VCaP (cell line): ENCODE measurements at regions not wholly inside any gene's neighbourhood (a gene's known extent, or its start where the extent isn't known, plus 50 kb on each side); places are given as distances from the start of the nearest gene placed in this dataset.

Source experiments
- H3K27ac ChIP-seq: fragments of 450-650 bp; 2 replicates; pipeline ENCODE4 v1.5.1; 2017
- TF ChIP-seq, protein P1 (sequence below): fragments of 450-650 bp; conservative IDR thresholded peaks from 2 replicates; pipeline ENCODE4 v1.5.1; 2017; ENCODE audit warnings: mild to moderate bottlenecking, moderate library complexity

DNA sequence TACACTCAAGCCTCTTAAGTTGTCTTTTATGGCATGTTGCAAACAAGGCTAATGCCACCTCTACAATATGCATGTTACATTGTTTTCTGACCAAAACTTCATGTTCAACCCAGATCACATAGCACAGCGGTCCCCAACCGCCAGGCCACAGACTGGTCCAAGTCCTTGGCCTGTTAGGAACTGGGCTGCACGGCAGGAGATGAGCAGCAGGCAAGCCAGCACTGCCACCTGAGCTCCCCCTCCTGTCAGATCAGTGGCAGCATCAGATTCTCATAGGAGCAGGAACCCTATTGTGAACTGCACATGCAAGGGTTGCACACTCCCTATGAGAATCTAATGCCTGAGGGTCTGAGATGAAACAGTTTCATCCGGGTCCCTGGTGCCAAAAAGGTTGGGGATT is 324.8 kb upstream of the CHAC2 start:
- TF ChIP-seq, protein P1, sequence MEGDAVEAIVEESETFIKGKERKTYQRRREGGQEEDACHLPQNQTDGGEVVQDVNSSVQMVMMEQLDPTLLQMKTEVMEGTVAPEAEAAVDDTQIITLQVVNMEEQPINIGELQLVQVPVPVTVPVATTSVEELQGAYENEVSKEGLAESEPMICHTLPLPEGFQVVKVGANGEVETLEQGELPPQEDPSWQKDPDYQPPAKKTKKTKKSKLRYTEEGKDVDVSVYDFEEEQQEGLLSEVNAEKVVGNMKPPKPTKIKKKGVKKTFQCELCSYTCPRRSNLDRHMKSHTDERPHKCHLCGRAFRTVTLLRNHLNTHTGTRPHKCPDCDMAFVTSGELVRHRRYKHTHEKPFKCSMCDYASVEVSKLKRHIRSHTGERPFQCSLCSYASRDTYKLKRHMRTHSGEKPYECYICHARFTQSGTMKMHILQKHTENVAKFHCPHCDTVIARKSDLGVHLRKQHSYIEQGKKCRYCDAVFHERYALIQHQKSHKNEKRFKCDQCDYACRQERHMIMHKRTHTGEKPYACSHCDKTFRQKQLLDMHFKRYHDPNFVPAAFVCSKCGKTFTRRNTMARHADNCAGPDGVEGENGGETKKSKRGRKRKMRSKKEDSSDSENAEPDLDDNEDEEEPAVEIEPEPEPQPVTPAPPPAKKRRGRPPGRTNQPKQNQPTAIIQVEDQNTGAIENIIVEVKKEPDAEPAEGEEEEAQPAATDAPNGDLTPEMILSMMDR: peak; percentile 38
- H3K27ac ChIP-seq: no peak overlapping the region

DNA sequence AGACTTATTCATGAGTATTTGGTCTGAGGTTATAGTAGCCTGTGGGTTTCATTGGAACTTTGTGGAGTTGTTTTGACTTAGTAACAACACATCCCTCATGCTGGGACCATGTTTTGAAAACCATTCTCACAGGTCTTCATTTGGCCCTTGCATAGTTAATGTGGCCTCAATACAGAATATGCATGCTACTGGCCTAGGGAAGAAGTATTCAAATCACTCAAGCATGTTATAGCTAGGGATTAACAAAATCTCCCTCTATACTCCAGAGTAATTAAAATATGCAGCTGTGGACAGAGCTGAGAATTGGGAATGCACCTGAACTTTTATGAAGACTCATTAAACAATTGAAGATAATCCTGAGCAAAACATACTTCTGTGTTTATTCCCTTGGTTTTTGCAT is 325.5 kb upstream of the CHAC2 start:
- H3K27ac ChIP-seq: no peak overlapping the region
- TF ChIP-seq, protein P1: no peak

DNA sequence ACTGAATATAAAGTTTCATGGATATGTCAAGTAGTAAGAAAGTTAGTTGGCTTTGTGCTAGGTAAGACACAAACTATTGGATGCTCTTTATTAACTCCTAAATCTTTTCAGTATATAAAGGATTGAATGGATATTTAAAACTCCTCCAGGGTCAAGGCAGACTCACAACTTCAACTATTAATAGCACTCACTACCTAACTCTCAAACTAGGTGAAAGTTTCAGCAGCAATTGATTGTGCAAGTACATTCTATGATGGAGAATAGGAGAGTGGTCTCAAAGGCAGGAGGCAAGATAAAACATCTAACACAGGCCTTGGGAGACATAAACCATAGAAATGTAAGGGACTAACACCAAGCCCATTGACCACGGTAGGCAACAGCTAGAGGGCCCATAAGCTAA is 328.9 kb upstream of the CHAC2 start:
- no peak overlapping the region for H3K27ac ChIP-seq
- TF ChIP-seq, protein P1: no peak

DNA sequence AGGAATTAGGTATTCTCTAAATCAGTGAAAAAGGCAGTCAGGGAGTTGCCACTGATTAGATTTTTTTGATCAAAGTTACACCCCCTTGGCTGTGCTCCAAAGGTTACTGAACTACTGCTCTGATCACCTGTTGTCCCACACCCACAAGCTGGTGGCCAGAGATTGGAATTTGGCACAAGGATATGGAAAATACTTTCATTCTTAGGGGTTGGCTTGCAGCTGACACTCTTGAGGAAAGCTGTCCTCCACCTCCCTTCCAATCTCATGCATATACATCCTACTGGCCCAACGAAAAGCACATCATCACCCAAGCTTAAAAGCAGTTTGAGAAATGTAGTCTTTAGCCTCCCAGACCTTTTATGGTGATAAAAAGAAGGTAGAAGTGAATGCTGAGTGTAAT is 329.5 kb upstream of the CHAC2 start:
- H3K27ac ChIP-seq: no peak overlapping the region
- TF ChIP-seq, protein P1: no peak

DNA sequence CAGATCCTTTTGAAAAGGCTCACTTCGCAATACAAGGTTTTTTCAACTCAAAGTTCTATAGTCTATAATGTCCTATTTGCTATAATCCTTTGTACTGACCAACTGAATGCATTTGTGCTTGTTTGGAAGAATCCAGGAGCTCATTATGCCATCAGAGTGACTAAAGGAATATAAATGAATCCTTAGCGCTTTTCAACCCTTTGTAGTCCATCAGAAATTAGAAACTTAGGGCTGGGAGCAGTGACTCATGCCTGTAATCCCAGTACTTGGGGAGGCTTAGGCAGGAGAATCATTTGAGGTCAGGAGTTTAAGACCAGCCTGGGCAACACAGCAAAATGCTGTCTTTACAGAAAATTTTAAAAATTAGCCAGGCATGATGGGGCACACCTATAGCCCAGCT is 330.2 kb upstream of the CHAC2 start:
- TF ChIP-seq, protein P1: no peak
- H3K27ac ChIP-seq: no peak overlapping the region

DNA sequence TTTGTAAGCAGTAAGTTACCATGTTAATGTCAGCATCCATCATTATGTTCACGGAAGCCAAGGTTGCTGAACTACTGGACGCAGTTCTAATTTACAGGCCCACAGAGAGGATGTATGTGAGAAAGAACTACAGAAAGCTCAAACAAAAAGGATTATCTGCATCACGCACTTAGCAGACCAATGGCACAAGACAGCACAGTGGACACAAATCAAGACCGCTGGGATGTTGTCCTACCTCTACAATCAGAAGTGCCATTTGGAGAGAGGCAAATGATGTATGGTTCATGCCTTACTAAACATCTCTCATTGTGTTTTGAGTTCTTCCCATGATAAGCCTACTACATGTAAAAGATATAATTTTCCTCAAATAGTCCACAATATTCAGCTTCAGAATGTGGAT is 330.7 kb upstream of the CHAC2 start:
- TF ChIP-seq, protein P1: no peak
- H3K27ac ChIP-seq: no peak overlapping the region

DNA sequence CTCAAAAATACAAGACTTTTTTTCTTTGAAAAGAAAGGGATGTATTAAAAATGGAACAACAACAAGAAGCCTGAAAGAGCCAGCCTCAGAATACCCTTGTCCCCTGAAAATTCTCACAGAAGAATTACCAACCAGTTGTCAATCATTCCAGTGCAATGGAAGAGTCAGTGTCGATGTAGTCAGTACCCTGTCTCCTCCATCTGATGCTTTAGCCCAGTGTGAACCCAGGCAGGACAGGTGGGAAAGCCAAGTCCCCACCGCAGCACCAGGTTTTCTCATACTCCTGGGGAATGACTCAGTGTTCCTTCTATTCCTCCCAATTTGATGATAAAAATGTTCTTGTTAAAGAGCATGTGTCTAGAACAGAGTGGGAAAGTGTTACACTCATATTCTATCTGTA is 332.0 kb upstream of the CHAC2 start:
- no peak overlapping the region for H3K27ac ChIP-seq
- TF ChIP-seq, protein P1: no peak

DNA sequence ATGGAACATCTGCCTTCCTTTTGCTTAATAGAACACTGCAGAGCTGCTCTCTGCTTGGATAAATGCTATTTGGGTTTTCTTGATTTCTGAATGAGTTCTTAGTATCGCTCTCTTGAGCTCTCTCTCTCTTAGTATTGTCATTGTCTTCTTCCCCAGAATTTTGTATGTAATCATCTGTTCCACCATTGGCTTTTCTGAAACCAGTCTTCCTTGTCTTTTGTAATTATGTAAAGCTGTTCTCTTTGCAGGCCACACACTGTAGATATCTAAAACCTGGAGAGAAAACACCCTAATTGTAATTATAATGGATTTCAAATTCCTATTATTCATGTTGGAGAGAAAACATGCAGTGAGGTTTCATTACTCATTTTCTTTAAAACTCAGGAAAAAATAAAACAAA is 333.1 kb upstream of the CHAC2 start:
- H3K27ac ChIP-seq: no peak overlapping the region
- TF ChIP-seq, protein P1: no peak
